DMS53 (cell line): ENCODE measurements at regions not wholly inside any gene's neighbourhood (a gene's known extent, or its start where the extent isn't known, plus 50 kb on each side); places are given as distances from the start of the nearest gene placed in this dataset.
"Not testable (repeated sequence)": the region's sequence is repeated elsewhere in the genome, so short reads cannot be mapped to it uniquely, and the experiment has no call there.

Experiments used
- DNase-seq: peaks from one replicate; lab custom pipeline; 2025; lab: John Stamatoyannopoulos, UW

DNA sequence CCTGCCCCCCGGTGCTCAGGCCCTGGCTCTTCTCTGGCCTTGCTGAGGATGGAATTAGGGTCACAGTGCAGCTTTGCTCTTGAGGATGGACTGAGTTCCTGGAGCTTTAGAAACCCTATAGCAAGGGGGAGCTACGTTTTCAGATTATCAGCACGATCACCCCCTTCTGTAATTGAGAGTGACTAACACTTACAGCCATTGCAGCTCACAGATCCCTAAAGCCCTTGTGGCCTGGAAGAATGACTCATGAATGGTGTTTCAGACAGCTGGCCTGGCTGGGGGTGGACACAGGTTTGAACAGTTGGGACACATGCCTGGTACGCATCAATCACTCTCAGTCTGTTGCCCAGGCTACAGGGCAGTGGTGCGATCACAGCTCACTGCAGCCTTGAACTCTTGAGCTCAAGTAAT, 79.7 kb upstream of the IGFBP5 start:
- peak; percentile 89 for DNase-seq

- peak; percentile 37 for DNase-seq
Observed at GRCh38 chr2:216774620-216775019, 79.3 kb upstream of the IGFBP5 start.

GRCh38 chr2:216774180-216774579, 78.8 kb upstream of the IGFBP5 start:
- no peak for DNase-seq

GRCh38 chr2:216773072-216773471, 77.7 kb upstream of the IGFBP5 start:
- no peak for DNase-seq

- no peak for DNase-seq
Observed at GRCh38 chr2:216770717-216771116, 75.4 kb upstream of the IGFBP5 start.

- DNase-seq = no peak
Observed at GRCh38 chr2:216770050-216770449, 74.7 kb upstream of the IGFBP5 start.

DNA sequence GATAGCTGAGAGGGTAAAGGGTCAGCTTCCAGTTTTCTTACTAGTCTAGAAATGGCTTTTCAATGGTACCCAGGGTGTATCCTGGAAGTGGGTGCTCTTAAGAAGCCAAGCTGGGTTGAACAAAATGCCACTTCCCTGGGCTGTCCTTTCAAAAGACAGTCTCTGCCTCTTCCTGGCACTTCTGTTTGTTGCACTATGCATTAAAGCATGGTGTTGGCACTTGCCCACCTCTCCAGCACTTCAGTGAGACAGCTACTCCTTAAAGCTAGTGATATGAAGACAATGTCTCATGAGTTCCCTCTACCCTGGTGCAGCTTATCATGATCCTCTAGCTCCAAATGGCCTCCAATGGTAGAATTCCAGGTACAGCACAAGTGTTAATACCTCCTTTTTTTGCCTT, 74.3 kb upstream of the IGFBP5 start:
- no peak for DNase-seq

- no peak for DNase-seq
Observed at GRCh38 chr2:216768908-216769411, 73.6 kb upstream of the IGFBP5 start.

DNA sequence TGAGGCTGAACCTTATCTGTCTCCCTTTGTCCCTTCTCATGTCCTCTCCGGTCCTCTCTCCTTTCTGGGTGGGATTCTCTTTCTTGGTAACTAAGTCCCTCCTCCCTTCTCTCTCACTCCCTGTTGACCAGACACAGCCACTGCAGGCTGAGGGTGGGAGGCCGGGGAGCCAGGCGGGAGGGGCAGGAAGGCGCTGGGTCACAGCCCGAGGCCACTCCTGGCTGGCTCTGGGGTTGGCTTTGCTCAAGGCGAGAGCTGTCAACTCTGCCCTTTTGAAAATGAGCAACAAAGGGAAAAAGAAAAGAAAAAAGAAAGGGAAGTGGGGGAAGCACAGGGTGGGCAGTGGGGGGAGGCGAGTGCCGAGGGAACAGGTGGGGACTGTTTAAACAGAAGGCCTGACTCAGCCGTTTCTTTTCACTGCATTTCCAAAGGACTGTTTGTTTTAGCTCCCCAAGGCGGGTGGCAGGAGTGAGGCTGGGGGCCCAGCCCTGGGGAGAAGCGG, 70.5 kb upstream of the IGFBP5 start:
- DNase-seq = peak; percentile 95

- no peak for DNase-seq
Observed at GRCh38 chr2:216763396-216763795, 68.0 kb upstream of the IGFBP5 start.

DNA sequence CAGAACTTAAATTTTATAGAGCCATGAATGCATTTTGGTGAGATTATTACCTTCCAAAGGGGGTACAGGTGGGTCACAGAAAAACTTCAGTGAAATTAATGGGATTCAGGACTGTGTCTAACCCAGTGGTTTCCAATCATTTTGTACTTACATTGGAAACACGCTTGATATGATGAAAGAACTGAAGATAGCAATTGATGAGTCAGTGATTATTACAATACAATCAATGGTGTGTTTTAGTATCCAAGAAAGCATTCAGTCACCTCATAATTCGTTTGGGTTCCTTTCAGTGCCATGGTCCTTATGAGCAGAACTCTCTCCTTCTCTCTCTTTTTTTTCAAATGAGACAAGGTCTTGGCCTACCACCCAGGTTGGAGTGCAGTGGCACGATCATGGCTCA, 66.5 kb upstream of the IGFBP5 start:
- no peak for DNase-seq

- DNase-seq = peak; percentile 80
Observed at GRCh38 chr2:216761133-216761532, 65.8 kb upstream of the IGFBP5 start.

- peak; percentile 18 for DNase-seq
Observed at GRCh38 chr2:216758256-216759155, 63.2 kb upstream of the IGFBP5 start.

GRCh38 chr2:216757532-216757931, 62.2 kb upstream of the IGFBP5 start:
- no peak for DNase-seq

DNA sequence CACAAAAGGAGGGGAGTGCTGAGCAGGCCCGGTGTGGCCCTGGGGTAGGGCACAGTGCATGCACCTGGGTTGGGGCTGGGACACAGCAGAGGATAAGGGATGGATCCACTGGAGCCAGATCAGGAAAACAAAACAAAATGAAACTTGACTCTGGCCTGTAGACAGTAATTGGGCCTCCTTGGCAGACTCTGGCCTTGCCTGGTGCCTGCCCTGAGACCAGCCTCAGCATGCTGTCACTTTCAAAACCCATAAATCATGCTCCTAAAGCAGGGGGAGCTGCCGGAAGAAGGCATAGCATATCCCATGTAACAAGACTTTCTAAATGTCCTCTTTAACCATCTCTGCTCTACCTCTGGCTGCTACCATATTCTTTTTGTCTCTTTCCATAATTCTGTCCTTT, 61.1 kb upstream of the IGFBP5 start:
- DNase-seq = no peak

DNA sequence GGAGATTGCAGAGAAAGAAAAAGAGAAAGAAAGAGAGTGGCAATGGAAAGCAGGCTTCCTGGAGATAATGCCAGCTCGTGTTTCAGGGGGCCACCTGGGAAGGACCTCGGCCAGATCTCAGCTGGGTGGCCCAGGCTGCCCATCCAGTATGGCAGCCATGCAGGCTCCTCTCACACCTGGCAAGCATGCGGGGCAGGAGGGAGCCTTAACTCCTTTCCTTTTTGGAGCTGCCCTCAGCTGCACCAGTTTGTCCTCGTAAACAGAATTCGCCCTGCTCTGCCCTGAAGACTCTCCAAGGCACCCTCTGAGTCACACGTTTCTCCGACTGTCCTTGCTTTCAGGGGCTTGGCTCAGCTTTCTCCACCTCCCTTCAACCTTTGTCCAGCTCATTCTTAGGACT, 59.5 kb upstream of the IGFBP5 start:
- no peak for DNase-seq

DNA sequence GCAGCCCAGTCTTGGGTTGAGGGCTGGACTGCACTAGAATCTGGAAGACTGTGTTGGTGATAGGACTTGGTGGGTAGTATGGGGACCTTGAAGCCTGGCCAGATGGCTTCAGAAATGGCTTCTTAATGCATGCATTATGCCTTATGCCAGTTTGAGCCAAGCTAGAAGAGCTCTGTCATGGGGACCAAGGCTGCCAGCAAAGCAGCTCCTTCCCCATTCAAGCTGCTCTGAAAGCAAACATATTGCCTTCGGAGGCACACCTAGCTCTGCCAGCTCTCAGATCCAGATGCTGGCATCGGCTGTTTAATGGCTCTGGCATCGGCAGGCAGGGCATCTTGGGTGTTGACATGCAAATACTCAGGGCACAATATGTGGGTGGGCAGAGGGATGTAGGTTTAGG, 59.0 kb upstream of the IGFBP5 start:
- DNase-seq = no peak

- DNase-seq = no peak
Observed at GRCh38 chr2:216752855-216753505, 57.6 kb upstream of the IGFBP5 start.

- not testable (repeated sequence) for DNase-seq
Observed at GRCh38 chr2:216750750-216751149, 55.4 kb upstream of the IGFBP5 start.

- not testable (repeated sequence) for DNase-seq
Observed at GRCh38 chr2:216746268-216746667, 50.9 kb upstream of the IGFBP5 start.

DNA sequence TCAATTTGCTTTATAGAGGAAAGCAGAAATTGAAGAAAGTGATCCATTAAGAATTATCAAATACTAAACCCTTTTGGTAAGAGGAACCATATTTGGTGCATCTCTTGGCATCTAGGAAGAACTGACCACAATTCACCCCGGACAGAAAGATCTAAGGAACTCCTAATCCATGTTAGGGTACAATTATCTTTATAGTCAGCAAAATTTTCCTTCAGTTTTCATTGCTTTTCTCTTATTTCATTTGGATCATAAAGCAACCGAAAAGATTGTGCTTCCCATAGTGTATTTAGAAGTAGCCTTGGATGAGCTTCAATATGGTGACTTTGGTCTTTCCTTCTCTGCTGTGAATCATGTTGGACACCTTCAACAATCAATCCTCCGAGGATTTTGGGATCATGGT, 50.1 kb upstream of the IGFBP5 start:
- DNase-seq = no peak
